ENCODE measurements at regions not wholly inside any gene's neighbourhood (a gene's known extent, or its start where the extent isn't known, plus 50 kb on each side); places are given as distances from the start of the nearest gene placed in this dataset.

- intact Hi-C loops (cut with DNase I) = no loop called here
- no peak for DNase-seq
- H3K36me3 ChIP-seq = no peaks in the 10 kb centered on the region
- H3K27ac ChIP-seq = no peak overlapping the region
- no peaks in the 10 kb centered on the region for H3K9me3 ChIP-seq
- no peak overlapping the region for H3K9ac ChIP-seq (ENCODE audit: low read depth in 2 of 2, low read length in 2 of 2)
- no peaks in the 10 kb centered on the region for H3K4me1 ChIP-seq
- TF ChIP-seq, protein P1, sequence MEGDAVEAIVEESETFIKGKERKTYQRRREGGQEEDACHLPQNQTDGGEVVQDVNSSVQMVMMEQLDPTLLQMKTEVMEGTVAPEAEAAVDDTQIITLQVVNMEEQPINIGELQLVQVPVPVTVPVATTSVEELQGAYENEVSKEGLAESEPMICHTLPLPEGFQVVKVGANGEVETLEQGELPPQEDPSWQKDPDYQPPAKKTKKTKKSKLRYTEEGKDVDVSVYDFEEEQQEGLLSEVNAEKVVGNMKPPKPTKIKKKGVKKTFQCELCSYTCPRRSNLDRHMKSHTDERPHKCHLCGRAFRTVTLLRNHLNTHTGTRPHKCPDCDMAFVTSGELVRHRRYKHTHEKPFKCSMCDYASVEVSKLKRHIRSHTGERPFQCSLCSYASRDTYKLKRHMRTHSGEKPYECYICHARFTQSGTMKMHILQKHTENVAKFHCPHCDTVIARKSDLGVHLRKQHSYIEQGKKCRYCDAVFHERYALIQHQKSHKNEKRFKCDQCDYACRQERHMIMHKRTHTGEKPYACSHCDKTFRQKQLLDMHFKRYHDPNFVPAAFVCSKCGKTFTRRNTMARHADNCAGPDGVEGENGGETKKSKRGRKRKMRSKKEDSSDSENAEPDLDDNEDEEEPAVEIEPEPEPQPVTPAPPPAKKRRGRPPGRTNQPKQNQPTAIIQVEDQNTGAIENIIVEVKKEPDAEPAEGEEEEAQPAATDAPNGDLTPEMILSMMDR (IDR thresholded peaks at IDR 0.05) = no peak
- no peaks in the 10 kb centered on the region for H3K27me3 ChIP-seq
- no peak overlapping the region for H3K4me3 ChIP-seq
Measured at GRCh38 chr7:31186202-31186601, 134.1 kb downstream of the ADCYAP1R1 start.

- intact Hi-C loops (cut with DNase I) = loop anchor here (10.0 kb wide), 1 partner anchor 59 kb away; no protein-coding TSS in a partner anchor
Measured at GRCh38 chr7:31175672-31176071, 123.6 kb downstream of the ADCYAP1R1 start.

DNA sequence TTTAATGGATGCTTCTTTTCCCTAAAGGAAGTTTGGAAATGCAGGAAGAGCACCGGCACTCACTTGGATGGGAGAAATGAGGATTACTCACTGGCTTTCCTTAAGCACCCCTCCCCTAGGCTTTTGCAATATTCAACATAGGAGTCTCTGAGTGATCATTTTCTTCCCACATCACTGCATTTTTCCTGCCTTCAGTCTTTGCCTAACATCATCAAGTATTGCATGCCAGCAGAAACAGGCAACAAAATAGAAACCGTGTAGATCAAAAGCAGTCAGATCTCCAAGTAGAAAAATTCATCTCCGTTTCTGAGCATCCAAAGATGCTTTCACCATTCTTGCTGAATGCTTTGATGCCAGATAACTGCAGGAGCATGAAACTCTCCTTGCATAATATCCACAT lies 119.9 kb downstream of the ADCYAP1R1 start:
- Histone ChIP-seq H3K4me3 (no peak overlapping the region), H3K27me3 (no peaks in the 10 kb centered on the region), H3K9ac (ENCODE audit: low read depth in 2 of 2, low read length in 2 of 2) (no peak overlapping the region), H3K36me3 (no peaks in the 10 kb centered on the region), H3K27ac (no peak overlapping the region), H3K9me3 (no peaks in the 10 kb centered on the region), H3K4me1 (no peaks in the 10 kb centered on the region)
- DNase-seq = no peak
- TF ChIP-seq, protein P1 (IDR thresholded peaks at IDR 0.05) = no peak
- intact Hi-C loops (cut with DNase I) = loop anchor here (10.0 kb wide), 1 partner anchor 63 kb away; no protein-coding TSS in a partner anchor

More at GRCh38 chr7:31175672-31176071, 123.6 kb downstream of the ADCYAP1R1 start:
- H3K36me3 ChIP-seq = no peaks in the 10 kb centered on the region
- H3K27me3 ChIP-seq = no peaks in the 10 kb centered on the region
- no peak overlapping the region for H3K27ac ChIP-seq
- TF ChIP-seq, protein P1 (IDR thresholded peaks at IDR 0.05) = no peak
- no peak for DNase-seq
- H3K4me1 ChIP-seq = no peaks in the 10 kb centered on the region
- H3K9me3 ChIP-seq = no peaks in the 10 kb centered on the region
- no peak overlapping the region for H3K9ac ChIP-seq (ENCODE audit: low read depth in 2 of 2, low read length in 2 of 2)
- H3K4me3 ChIP-seq = no peak overlapping the region

GRCh38 chr7:31171216-31171785 lies 119.2 kb downstream of the ADCYAP1R1 start:
- Histone ChIP-seq H3K36me3 (no peaks in the 10 kb centered on the region), H3K4me1 (no peaks in the 10 kb centered on the region), H3K9me3 (no peaks in the 10 kb centered on the region), H3K9ac (ENCODE audit: low read depth in 2 of 2, low read length in 2 of 2) (no peak overlapping the region), H3K4me3 (no peak overlapping the region), H3K27ac (no peak overlapping the region), H3K27me3 (no peaks in the 10 kb centered on the region)
- TF ChIP-seq, protein P1 (IDR thresholded peaks at IDR 0.05) = no peak
- intact Hi-C loops (cut with DNase I) = loop anchor here (10.0 kb wide), 1 partner anchor 64 kb away; no protein-coding TSS in a partner anchor
- DNase-seq = no peak
